Adrenal gland (tissue), 9 donors: ENCODE measurements at regions not wholly inside any gene's neighbourhood (a gene's known extent, or its start where the extent isn't known, plus 50 kb on each side); places are given as distances from the start of the nearest gene placed in this dataset.
"Not testable (repeated sequence)": the region's sequence is repeated elsewhere in the genome, so short reads cannot be mapped to it uniquely, and the experiment has no call there.

Experiments used
- DNase-seq, 7 donors: peaks; one replicate each; pipeline ENCODE4 v3.0.0-alpha.2; 2019 to 2020
- H3K27ac ChIP-seq, 5 donors: fragments of 200-600 bp; sonication (generic) in 4 of 5; 1 replicate in 3 of 5; 2 replicates in 2 of 5; pipeline versions ENCODE4 v1.5.1 to v1.8.0; 2016 to 2020; ENCODE audit warnings: mild to moderate bottlenecking in 1 of 5
- H3K27me3 ChIP-seq: fragments of 200-600 bp; 2 replicates; pipeline ENCODE4 v1.8.0; 2021
- H3K36me3 ChIP-seq, 2 donors: fragments of 200-600 bp; replicated peaks in 1 of 2; 1 replicate in 1 of 2; 2 replicates in 1 of 2; pipeline versions ENCODE4 v1.5.1 to v1.8.0; 2018 to 2022
- H3K4me1 ChIP-seq, 2 donors: fragments of 200-600 bp; replicated peaks in 1 of 2; 1 replicate in 1 of 2; 2 replicates in 1 of 2; pipeline versions ENCODE4 v1.5.1 to v1.8.0; 2018 to 2021
- H3K4me3 ChIP-seq, 4 donors: fragments of 200-600 bp; sonication (generic) in 3 of 4; one replicate each; pipeline ENCODE4 v1.5.1; 2016 to 2018
- H3K9me3 ChIP-seq, 3 donors: fragments of 200-600 bp; sonication (generic) in 1 of 3; replicated peaks in 1 of 3; 1 replicate in 2 of 3; 2 replicates in 1 of 3; pipeline versions ENCODE4 v1.5.1 to v1.8.0; 2016 to 2021
- POLR2A ChIP-seq, 2 donors: fragments of 450-650 bp; IDR thresholded peaks; one replicate each; pipeline ENCODE4 v1.6.1; 2017; ENCODE audit warnings: antibody characterized with exemption in 2 of 2, mild to moderate bottlenecking in 2 of 2, moderate library complexity in 1 of 2
- WGBS, 4 donors: extraction: QIAGEN DNeasy Blood & Tissue Kit in 2 of 4; methylation state at CpG; one replicate each; pipeline versions ENCODE4 v1.1.5 to v1.1.7; 2013 to 2017; 5-methylcytosine and 5-hydroxymethylcytosine counted together
- intact Hi-C, 2 donors: fragments of 100-400 bp; cut with DNase I; formaldehyde crosslinking; loops; one replicate each; pipeline versions ENCODE4 v1.14.1 to v1.15.0; 2022 to 2023
- TF ChIP-seq, protein P1 (sequence below), 6 experiments: fragments of 450-650 bp in 4 of 6; fragments of 200-600 bp in 2 of 6; sonication (generic) in 1 of 6; IDR thresholded peaks; 1 replicate in 5 of 6; 2 replicates in 1 of 6; pipeline versions ENCODE4 v1.5.1 to v1.8.0; 2016 to 2021; ENCODE audit warnings: antibody characterized with exemption in 6 of 6, mild to moderate bottlenecking in 2 of 6, moderate library complexity in 1 of 6
- donor health status: healthy with polysubstance abuse.
- donor health status: Bipolar disorder and iron deficiency.
- donor health status: DM: yes; HTN: yes; CAD: no.
- donor health status: DM: no; HTN: no; CAD: no.
- donor health status: DM: no; HTN: no; CAD: no.

DNA sequence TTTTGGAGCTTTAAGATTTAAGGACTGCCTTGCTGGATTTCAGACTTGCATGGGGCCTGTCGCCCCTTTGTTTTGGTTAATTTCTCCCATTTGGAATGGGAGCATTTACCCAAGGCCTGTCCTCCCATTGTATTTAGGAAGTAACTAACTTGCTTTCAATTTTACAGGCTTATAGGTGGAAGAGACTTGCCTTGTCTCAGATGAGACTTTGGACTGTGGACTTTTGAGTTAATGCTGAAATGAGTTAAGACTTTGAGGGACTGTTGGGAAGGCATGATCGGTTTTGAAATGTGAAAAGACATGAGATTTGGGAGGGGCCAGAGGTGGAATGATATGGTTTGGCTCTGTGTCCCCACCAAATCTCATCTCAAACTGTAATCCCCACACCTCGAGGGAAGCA, 56.5 kb upstream of the TNFSF10 start:
- DNase-seq, H3K36me3 ChIP-seq, H3K4me1 ChIP-seq, H3K4me3 ChIP-seq, H3K9me3 ChIP-seq, intact Hi-C loops, H3K27me3 ChIP-seq: not testable (repeated sequence)
- 91 to 94% (median 93%) methylated on average over 3 of the region's 3 CpGs for WGBS, 4 donors
- peak overlapping the region in 1 of 5 donors; percentile 56 for H3K27ac ChIP-seq

DNA sequence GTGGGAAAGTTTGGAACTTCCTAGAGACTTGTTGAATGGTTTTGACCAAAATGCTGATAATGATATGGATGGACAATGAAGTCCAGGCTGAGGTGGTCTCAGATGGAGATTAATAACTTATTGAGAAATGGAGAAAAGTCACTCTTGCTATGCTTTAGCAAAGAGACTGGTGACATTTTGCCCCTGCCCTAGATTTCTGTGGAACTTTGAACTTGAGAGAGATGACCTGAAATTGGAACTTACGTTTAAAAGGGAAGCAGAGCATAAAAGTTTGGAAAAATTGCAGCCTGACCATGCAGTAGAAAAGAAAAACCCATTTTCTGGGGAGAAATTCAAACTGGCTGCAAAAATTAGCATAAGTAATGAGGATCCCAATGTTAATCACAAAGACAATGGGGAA, 55.5 kb upstream of the TNFSF10 start:
- intact Hi-C loops, H3K9me3 ChIP-seq: not testable (repeated sequence)

DNA sequence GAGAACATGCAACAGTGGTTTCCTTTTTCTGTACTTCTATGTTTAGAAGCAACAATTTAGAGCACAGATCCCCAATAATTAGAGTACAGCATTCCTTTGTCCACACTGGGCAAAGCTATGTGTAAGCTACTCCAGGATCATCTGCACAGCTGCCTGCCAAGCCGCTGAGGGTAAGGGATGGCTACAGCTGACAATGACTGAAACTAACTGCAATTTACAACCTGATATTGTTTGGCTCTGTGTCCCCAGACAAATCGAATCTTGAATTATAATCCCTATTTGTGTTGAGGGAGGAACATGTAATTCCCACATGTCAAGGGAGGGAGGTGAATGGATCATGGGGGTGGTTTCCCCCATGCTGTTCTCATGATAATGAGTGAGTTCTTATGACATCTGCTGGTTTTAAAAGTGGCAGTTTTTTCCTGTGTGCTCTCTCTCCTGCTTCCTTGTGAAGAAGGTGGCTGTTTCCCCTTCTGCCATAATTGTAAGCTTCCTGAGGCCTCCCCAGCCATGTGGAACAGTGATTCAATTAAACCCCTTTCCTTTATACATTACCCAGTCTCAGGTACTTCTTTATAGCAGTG, 54.8 kb upstream of the TNFSF10 start:
- WGBS, 4 donors, result 52 to 70% (median 58%) methylated on average over 2 of the region's 2 CpGs
- Histone ChIP-seq H3K27me3 (no peaks in the 10 kb centered on the region), H3K27ac (no peak overlapping the region), H3K4me3 (peak overlapping the region in 1 of 4 donors; percentile 0), H3K9me3 (no peaks in the 10 kb centered on the region), H3K36me3 (no peaks in the 10 kb centered on the region), H3K4me1 (peaks cover 0 to 8% of the 10 kb centered on the region in 2 donors)
- TF ChIP-seq POLR2A (IDR thresholded peaks at IDR 0.05), result no peak
- TF ChIP-seq, protein P1, sequence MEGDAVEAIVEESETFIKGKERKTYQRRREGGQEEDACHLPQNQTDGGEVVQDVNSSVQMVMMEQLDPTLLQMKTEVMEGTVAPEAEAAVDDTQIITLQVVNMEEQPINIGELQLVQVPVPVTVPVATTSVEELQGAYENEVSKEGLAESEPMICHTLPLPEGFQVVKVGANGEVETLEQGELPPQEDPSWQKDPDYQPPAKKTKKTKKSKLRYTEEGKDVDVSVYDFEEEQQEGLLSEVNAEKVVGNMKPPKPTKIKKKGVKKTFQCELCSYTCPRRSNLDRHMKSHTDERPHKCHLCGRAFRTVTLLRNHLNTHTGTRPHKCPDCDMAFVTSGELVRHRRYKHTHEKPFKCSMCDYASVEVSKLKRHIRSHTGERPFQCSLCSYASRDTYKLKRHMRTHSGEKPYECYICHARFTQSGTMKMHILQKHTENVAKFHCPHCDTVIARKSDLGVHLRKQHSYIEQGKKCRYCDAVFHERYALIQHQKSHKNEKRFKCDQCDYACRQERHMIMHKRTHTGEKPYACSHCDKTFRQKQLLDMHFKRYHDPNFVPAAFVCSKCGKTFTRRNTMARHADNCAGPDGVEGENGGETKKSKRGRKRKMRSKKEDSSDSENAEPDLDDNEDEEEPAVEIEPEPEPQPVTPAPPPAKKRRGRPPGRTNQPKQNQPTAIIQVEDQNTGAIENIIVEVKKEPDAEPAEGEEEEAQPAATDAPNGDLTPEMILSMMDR (IDR thresholded peaks at IDR 0.05), result no peak
- no peak for DNase-seq
- intact Hi-C loops, result no loop called here

More for the DNA sequence above, 55.5 kb upstream of the TNFSF10 start:
- WGBS, 4 donors, result 65 to 90% (median 81%) methylated on average over 1 of the region's 1 CpG
- H3K27me3 ChIP-seq, H3K36me3 ChIP-seq, H3K4me3 ChIP-seq, H3K27ac ChIP-seq, H3K4me1 ChIP-seq, DNase-seq: not testable (repeated sequence)

DNA sequence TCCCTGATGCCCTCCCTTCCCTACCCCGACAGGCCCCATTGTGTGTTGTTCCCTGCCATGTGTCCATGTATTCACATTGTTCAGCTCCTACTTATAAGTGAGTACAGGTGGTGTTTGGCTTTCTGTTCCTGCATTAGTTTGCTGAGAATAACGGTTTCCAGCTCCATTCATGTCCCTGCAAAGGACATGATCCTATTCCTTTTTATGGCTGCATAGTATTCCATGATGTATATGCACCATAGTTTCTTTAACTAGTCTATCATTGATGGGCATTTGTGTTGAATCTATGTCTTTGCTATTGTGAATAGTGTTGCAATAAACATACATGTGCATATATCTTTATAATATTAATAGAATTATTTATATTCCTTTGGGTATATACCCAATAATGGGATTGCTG, 52.1 kb upstream of the TNFSF10 start:
- intact Hi-C loops, result no loop called here
- TF ChIP-seq, protein P1 (IDR thresholded peaks at IDR 0.05), result no peak
- TF ChIP-seq POLR2A (IDR thresholded peaks at IDR 0.05), result no peak
- Histone ChIP-seq H3K9me3 (no peaks in the 10 kb centered on the region), H3K36me3 (no peaks in the 10 kb centered on the region), H3K27me3 (no peaks in the 10 kb centered on the region), H3K27ac (no peak overlapping the region), H3K4me1 (peaks cover 0 to 5% of the 10 kb centered on the region in 2 donors), H3K4me3 (no peak overlapping the region)
- WGBS, 4 donors, result 75 to 85% (median 82%) methylated on average over 2 of the region's 2 CpGs
- no peak for DNase-seq

DNA sequence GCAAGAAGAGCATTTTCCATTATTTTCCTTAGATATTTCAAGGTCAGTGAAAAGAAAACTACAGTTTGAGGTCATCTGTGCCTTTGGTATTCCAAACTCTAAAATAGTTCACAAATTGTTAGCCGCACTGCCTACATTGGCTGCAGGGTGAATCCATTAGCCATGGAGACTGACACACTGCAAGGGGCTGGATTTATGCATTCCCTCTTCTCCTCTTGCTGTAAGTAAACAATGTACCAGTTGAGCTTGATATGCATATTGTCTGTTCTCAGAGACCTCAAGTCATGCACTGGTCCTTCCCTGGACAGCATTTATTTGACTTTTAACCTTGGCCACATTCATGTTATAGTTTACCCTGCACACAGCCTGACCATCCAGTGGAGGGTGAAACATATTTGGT, 50.2 kb upstream of the TNFSF10 start:
- Histone ChIP-seq H3K27ac (no peak overlapping the region), H3K9me3 (no peaks in the 10 kb centered on the region), H3K36me3 (no peaks in the 10 kb centered on the region), H3K4me1 (no peaks in the 10 kb centered on the region), H3K4me3 (no peak overlapping the region), H3K27me3 (no peaks in the 10 kb centered on the region)
- DNase-seq, result no peak
- intact Hi-C loops, result no loop called here
- TF ChIP-seq, protein P1 (IDR thresholded peaks at IDR 0.05), result no peak
- no peak for TF ChIP-seq POLR2A (IDR thresholded peaks at IDR 0.05)
- 88 to 100% (median 97%) methylated on average over 1 of the region's 1 CpG for WGBS, 4 donors
